Caco-2 (cell line): ENCODE measurements at regions not wholly inside any gene's neighbourhood (a gene's known extent, or its start where the extent isn't known, plus 50 kb on each side); places are given as distances from the start of the nearest gene placed in this dataset.

Source experiments
- BruUV-seq: library from RNA; stranded (reverse); fragments of 400-500 nt; replicated peaks from 2 replicates; lab custom pipeline; 2021; lab: Mats Ljungman, UMichigan
- CTCF ChIA-PET: fragments of 300-600 bp; sonication (Branson Sonifier 250); formaldehyde crosslinking; loops from one replicate; lab custom pipeline; 2022; ENCODE audit warnings: antibody characterized with exemption; lab: Charles Lee
- POLR2A ChIA-PET: fragments of 300-600 bp; sonication (Branson Sonifier 250); formaldehyde crosslinking; loops from one replicate; lab custom pipeline; 2022; ENCODE audit warnings: antibody characterized with exemption; lab: Charles Lee
- DNase-seq, 2 experiments: peaks; one replicate each; pipeline versions ENCODE4 v3.0.0 to v3.0.0-alpha.2; 2020 to 2022
- H3K27me3 ChIP-seq: replicated peaks from 2 replicates; pipeline ENCODE4 v1.6.0; 2011; ENCODE audit warnings: low read length; ENCODE audit not compliant: control insufficient read depth, insufficient read depth
- H3K36me3 ChIP-seq: 2 replicates; pipeline ENCODE4 v1.5.1; 2011; ENCODE audit warnings: low read length; ENCODE audit not compliant: control insufficient read depth, insufficient read depth
- H3K4me1 ChIP-seq: fragments of 250-450 bp; sonication (Bioruptor Pico); 2 replicates; pipeline ENCODE4 v1.5.1; 2020; ENCODE audit warnings: mild to moderate bottlenecking
- H3K4me3 ChIP-seq: 2 replicates; pipeline ENCODE4 v1.5.1; 2011; ENCODE audit warnings: low read depth, mild to moderate bottlenecking, control low read depth, low read length
- H3K9me3 ChIP-seq: fragments of 250-450 bp; sonication (Bioruptor Pico); 2 replicates; pipeline ENCODE4 v1.5.1; 2020; ENCODE audit warnings: mild to moderate bottlenecking, moderate library complexity
- H3K27ac Mint-ChIP-seq: one replicate; pipeline ENCODE4 v1.8.0; 2022; ENCODE audit warnings: mixed read lengths; ENCODE audit not compliant: unreplicated experiment
- H3K27me3 Mint-ChIP-seq: one replicate; pipeline ENCODE4 v1.8.0; 2022; ENCODE audit warnings: mixed read lengths; ENCODE audit not compliant: insufficient read depth, unreplicated experiment
- H3K36me3 Mint-ChIP-seq: one replicate; pipeline ENCODE4 v1.8.0; 2022; ENCODE audit warnings: mild to moderate bottlenecking, mixed read lengths; ENCODE audit not compliant: insufficient read depth, unreplicated experiment
- H3K4me1 Mint-ChIP-seq: one replicate; pipeline ENCODE4 v1.8.0; 2022; ENCODE audit warnings: low read depth, mixed read lengths; ENCODE audit not compliant: unreplicated experiment
- H3K4me3 Mint-ChIP-seq: one replicate; pipeline ENCODE4 v1.8.0; 2022; ENCODE audit warnings: mild to moderate bottlenecking, moderate library complexity, mixed read lengths; ENCODE audit not compliant: unreplicated experiment
- H3K9me3 Mint-ChIP-seq: one replicate; pipeline ENCODE4 v1.8.0; 2022; ENCODE audit warnings: mixed read lengths; ENCODE audit not compliant: unreplicated experiment
- intact Hi-C: fragments of 100-400 bp; cut with micrococcal nuclease; formaldehyde crosslinking; loops from one replicate; pipeline ENCODE4 v1.10.0; 2022; ENCODE audit not compliant: unreplicated experiment
- TF ChIP-seq, protein P1 (sequence below), 2 experiments: fragments of 200-600 bp in 1 of 2; IDR thresholded peaks; 1 replicate in 1 of 2; 2 replicates in 1 of 2; pipeline versions ENCODE4 v1.5.1 to v1.8.0; 2011 to 2022; ENCODE audit warnings: antibody characterized with exemption in 1 of 2, control low read depth in 1 of 2, inconsistent platforms in 1 of 2, low read depth in 1 of 2, low read length in 1 of 2, mild to moderate bottlenecking in 1 of 2, moderate library complexity in 1 of 2; ENCODE audit not compliant: insufficient read depth in 1 of 2, severe bottlenecking in 1 of 2, unreplicated experiment in 1 of 2

DNA sequence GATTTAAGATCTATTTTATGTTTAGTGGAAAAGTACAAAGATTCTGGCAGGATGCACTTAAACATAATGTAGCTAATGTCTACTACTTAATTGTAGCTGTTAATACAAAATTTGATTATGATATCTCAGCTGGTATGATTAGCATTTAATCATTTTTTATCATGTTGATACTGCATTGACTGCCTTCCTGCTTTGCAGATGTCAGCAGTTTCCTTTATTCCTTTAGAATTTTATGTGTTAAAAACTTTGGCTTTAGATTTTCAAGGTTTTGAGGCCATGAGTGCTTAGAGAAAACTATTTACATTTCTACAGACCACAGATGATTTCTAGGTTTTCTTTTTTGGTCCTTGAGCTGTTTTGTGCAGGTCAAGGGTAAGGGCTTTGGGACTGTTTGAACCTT lies 152.2 kb downstream of the ZNF326 start:
- no peak overlapping the region for H3K4me3 ChIP-seq
- H3K4me1 ChIP-seq = no peaks in the 10 kb centered on the region
- H3K9me3 ChIP-seq = no peaks in the 10 kb centered on the region
- H3K36me3 ChIP-seq = no peaks in the 10 kb centered on the region
- Mint-ChIP-seq H3K4me3 (no peak overlapping the region), H3K9me3 (no peaks in the 10 kb centered on the region), H3K27ac (no peak overlapping the region), H3K4me1 (no peaks in the 10 kb centered on the region), H3K36me3 (no peaks in the 10 kb centered on the region), H3K27me3 (no peaks in the 10 kb centered on the region)
- no peaks in the 10 kb centered on the region for H3K27me3 ChIP-seq
- CTCF ChIA-PET = no interaction called here
- BruUV-seq = no TSS peak
- DNase-seq = no peak
- intact Hi-C loops = no loop called here
- POLR2A ChIA-PET = no interaction called here
- TF ChIP-seq, protein P1, sequence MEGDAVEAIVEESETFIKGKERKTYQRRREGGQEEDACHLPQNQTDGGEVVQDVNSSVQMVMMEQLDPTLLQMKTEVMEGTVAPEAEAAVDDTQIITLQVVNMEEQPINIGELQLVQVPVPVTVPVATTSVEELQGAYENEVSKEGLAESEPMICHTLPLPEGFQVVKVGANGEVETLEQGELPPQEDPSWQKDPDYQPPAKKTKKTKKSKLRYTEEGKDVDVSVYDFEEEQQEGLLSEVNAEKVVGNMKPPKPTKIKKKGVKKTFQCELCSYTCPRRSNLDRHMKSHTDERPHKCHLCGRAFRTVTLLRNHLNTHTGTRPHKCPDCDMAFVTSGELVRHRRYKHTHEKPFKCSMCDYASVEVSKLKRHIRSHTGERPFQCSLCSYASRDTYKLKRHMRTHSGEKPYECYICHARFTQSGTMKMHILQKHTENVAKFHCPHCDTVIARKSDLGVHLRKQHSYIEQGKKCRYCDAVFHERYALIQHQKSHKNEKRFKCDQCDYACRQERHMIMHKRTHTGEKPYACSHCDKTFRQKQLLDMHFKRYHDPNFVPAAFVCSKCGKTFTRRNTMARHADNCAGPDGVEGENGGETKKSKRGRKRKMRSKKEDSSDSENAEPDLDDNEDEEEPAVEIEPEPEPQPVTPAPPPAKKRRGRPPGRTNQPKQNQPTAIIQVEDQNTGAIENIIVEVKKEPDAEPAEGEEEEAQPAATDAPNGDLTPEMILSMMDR (IDR thresholded peaks at IDR 0.05; ENCODE audit: insufficient read depth in 1 of 2, low read depth in 1 of 2, low read length in 1 of 2, severe bottlenecking in 1 of 2, unreplicated experiment in 1 of 2) = no peak

DNA sequence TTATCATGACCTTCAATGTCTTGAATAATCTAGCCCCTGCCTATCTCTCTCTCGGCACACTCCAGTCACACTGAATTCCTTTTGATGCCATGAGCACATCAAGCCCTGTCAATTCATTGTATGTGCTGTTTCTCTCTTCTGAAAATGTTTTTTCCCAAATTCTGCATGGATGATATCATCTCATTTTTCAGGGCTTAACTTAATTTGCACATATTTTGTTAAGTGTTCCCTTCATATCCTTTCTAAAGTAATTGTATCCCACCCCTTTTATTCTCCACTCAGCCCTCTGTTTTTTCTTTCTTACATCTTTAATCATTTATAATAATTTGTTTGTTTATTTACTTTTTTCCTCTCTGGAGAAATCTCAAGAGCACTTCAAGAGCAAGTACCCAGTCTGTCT lies 149.9 kb downstream of the ZNF326 start:
- no peaks in the 10 kb centered on the region for H3K4me1 ChIP-seq
- Mint-ChIP-seq H3K9me3 (peaks cover 15% of the 10 kb centered on the region), H3K27me3 (no peaks in the 10 kb centered on the region), H3K4me1 (no peaks in the 10 kb centered on the region), H3K27ac (no peak overlapping the region), H3K4me3 (no peak overlapping the region), H3K36me3 (no peaks in the 10 kb centered on the region)
- H3K36me3 ChIP-seq = no peaks in the 10 kb centered on the region
- CTCF ChIA-PET = no interaction called here
- DNase-seq = no peak
- H3K4me3 ChIP-seq = no peak overlapping the region
- no peaks in the 10 kb centered on the region for H3K27me3 ChIP-seq
- intact Hi-C loops = no loop called here
- no TSS peak for BruUV-seq
- POLR2A ChIA-PET = no interaction called here
- H3K9me3 ChIP-seq = no peaks in the 10 kb centered on the region
- TF ChIP-seq, protein P1 (IDR thresholded peaks at IDR 0.05; ENCODE audit: insufficient read depth in 1 of 2, low read depth in 1 of 2, low read length in 1 of 2, severe bottlenecking in 1 of 2, unreplicated experiment in 1 of 2) = no peak

DNA sequence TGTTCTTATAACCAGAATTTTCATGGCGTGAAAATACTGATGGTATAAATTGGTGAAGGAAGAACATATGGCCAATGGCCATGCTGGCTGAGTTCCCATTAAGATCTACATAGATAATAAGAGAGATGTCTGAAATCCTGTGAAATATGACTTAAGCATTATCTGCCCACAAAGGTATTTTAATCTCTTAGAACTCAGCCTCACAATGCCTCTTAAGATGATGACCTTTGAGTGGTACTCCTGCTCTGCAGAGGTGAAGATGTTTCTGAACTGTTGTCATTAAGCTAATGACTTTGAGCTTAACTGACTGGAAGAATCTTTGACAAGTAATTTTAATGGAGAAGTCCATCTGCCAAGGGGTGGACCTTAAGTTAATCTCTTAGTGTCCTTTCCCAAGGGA lies 148.7 kb downstream of the ZNF326 start:
- H3K9me3 Mint-ChIP-seq = peaks cover 15% of the 10 kb centered on the region
- no peak overlapping the region for H3K27ac Mint-ChIP-seq
- ChIA-PET POLR2A (no interaction called here), CTCF (no interaction called here)
- no peaks in the 10 kb centered on the region for H3K27me3 Mint-ChIP-seq
- Histone ChIP-seq H3K27me3 (no peaks in the 10 kb centered on the region), H3K4me1 (no peaks in the 10 kb centered on the region), H3K9me3 (no peaks in the 10 kb centered on the region), H3K36me3 (no peaks in the 10 kb centered on the region), H3K4me3 (no peak overlapping the region)
- no peak overlapping the region for H3K4me3 Mint-ChIP-seq
- no peaks in the 10 kb centered on the region for H3K36me3 Mint-ChIP-seq
- H3K4me1 Mint-ChIP-seq = no peaks in the 10 kb centered on the region
- TF ChIP-seq, protein P1 (IDR thresholded peaks at IDR 0.05; ENCODE audit: insufficient read depth in 1 of 2, low read depth in 1 of 2, low read length in 1 of 2, severe bottlenecking in 1 of 2, unreplicated experiment in 1 of 2) = no peak
- no peak for DNase-seq
- BruUV-seq = no TSS peak
- intact Hi-C loops = no loop called here
